NCI-H187 (cell line): ENCODE measurements at regions not wholly inside any gene's neighbourhood (a gene's known extent, or its start where the extent isn't known, plus 50 kb on each side); places are given as distances from the start of the nearest gene placed in this dataset.
"Not testable (repeated sequence)": the region's sequence is repeated elsewhere in the genome, so short reads cannot be mapped to it uniquely, and the experiment has no call there.

Experiments used
- DNase-seq, 2 experiments: peaks; one replicate each; lab custom pipeline; 2025; lab: John Stamatoyannopoulos, UW

DNA sequence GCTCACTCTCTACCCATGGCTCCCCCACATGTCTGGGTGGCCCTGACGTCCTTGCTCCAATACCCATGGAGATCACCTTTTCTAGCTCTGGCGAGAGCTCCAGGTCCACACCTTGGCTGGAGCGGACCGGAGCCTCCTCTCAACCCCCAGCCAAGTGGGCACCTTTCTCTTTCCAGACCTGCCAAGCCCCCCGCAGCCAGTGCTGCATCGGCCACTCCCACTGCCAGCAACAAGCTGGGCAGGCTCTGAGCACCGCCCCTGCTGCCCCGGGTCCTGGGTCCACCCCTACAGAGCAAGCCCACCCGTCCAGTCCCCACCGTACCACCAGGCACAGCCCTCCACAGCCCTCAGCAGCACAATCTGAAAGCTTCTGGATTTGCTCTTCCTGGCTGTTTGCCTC, 98.2 kb upstream of the C14orf180 start:
- no peak for DNase-seq

DNA sequence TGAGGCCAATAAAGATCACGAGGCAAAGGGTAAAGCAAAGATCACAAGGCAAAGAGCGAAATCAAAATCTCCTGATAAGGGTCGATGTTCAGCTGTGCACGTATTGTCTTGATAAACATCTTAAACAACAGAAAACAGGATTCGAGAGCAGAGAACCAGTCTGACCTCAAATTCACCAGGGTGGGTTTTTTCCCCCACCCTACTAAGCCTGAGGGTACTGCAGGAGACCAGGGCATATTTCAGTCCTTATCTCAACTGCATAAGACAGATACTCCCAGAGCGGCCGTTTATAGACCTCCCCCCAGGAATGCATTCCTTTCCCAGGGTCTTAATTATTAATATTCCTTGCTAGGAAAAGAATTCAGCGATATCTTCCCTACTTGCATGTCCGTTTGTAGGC, 97.5 kb upstream of the C14orf180 start:
- not testable (repeated sequence) for DNase-seq

DNA sequence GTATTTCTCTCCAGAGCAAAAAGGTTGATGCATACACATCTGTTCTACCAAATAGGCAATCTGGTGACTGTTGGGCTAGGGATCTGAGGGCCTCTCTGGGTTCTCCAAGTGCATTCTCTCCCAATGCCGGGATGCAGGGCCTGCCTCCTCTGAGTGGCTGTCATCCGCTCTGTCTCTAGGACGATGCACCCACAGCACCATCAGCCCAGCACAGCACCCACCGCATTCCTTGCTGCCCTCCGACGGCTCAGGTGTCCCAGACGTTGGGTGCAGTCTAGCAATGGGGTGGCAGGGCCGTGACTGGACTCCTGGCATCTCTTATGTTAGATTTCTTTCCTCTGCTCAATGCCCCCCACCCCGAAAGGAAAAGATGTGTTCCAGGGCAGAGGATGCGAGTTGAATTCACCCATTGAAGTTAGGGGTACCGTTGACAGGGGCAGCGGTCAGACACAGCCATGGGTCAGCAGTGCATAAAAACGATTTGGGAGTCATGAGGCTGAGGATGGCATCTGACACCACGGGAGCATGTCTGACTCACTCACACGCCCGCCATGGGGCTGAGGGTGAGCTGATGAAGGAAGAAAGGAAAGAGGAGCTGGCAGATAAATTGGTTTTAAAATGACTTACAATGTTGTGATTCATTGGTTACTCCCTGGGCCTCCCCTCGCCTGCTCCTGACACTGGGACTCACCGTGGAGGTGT, 93.2 kb upstream of the C14orf180 start:
- DNase-seq, result no peak

DNA sequence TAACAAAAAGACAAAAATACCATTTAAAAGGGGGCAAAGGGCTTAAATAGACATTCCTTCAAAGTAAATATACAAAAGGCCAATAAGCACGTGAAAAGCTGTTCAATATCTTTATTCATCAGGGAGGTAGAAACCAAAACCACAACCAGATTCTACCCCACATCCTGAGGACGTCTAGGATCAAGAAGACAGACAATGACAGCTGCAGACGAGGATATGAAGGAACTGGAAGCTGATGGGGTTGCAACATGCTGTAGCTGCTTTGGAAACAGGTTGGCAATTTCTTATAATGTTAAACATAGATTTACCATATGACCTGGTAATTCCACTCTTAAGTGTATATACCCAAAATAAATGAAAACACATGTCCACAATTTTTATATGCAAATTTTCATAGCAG, 85.1 kb upstream of the C14orf180 start:
- DNase-seq, result no peak

DNA sequence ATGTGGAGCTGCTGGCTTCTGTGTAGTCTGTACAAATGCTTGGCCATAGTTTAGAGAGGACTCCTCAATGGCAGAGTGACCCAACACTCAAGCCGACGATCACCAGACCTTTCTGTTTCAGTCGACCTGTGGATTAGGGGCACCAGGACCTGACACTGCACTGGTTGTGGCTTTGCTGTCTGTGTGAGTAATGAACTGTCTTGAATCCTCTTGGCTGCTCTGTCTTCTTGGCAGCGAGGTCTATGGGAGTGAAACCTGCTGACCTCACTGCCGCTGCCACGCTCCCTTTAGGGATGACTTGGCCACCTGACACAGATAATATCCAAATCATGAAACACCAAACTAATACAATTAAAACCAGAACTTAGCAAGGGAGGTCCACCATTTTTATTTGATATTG, 83.5 kb upstream of the C14orf180 start:
- DNase-seq, result no peak

DNA sequence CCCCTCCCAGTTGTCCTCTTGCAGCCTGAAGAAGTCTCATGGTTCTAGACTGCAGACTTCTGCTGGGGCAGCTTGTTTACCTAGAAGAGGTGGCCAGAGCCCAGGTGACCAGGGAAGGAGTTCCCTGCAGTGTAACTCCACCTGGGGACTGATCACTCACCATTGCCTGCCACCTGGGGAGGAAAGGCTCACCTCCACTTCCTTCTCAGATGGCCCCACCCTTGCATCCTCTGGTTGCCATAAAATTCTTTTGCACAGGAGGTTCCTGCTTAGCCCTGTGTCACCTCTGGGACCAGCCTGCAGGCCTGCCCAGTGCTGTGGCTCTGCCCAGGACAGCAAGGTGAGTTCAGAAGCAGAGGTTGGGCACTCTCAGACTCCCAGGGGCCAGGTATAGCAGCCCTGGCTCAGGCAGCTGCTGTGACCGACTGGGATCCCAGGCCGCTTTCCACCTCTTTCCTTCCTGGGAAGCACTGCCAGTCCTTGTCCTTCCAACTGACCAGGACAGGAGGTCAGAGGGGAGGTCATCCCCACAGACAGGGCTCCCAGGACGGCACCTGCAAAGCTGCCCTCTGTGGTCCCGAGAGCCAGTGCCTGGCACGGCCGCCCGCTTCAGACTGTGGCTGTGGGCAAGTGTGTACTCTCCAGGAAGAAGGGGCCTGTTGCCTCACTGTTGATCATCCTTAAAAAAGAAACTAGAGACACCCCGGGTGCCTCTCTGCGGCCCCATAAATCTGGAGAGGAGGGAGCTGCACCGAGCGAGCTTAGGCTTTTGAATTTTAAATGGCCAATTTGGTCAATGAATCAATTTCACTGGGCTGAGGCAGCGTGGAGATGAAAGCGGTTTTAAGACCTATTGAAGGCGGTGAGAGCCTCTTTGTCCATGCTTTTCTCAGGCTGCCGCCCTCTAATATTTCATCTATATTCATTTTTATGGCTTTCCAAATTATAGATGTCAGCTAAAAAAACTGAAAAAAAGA, 79.5 kb upstream of the C14orf180 start:
- no peak for DNase-seq

DNA sequence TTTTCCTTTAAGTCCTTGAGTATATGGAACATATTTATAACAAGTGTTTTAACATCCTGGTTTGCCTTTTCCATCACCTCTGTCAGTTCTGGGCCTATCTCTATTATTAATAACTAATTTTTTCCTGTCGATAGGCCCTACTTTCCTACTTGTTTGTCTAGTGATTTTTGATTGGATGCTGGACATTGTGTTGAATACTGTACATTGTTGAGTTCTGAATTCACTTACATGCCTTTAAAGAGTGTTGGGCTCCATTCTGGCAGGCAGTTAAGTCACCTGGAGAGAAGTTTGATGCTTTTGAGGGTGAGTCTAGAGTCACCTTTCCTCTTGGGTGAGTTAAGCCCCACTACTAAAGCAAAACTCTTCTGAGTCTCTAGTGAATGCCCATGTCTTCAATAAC, 77.5 kb upstream of the C14orf180 start:
- DNase-seq, result no peak

DNA sequence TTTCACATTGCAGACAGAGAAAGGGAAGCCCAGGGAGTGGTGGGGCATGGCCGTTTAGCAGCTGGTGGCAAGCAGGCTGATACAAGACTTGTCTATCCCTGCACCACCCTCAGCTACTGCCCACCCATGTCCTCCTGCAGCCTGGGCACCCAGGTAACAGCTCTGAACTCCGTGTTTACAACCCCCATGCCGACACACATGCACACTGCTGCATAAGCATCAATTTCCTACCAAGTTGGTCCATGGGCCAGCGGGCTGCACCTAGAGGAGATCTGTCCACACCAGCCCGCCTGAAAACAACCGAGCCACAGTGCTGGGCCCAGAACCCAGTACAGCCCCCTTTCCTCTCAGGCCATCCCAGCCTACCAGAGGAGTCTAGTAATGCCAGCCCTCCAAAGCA, 75.9 kb upstream of the C14orf180 start:
- DNase-seq, result no peak

DNA sequence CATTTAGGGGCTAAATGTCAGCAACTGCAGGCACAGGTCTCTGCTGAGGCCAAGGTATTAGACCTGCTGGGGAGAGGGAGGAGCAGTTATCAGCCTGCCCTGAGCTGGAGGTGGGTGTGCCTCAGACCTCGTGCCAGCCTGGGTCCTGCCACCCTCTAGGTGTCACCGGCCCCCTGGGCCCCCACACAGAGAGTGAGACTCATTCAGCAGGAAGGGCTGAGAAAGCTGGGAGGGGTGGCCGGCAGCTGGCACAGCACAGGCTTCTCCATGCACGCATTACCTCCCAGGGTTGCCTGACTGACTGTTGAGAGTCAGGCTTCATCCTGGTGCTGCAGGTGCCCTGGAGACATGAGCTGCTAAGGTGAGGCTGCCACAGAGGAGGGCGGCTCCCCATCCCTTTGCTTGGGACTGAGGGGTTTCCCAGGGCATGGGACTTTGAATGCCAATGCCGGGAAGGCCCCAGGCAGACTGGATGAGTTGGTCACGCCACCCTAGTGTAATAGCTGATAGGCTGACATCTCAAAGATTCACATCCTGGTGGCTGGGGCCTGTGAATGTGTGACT, 75.3 kb upstream of the C14orf180 start:
- DNase-seq, result no peak

DNA sequence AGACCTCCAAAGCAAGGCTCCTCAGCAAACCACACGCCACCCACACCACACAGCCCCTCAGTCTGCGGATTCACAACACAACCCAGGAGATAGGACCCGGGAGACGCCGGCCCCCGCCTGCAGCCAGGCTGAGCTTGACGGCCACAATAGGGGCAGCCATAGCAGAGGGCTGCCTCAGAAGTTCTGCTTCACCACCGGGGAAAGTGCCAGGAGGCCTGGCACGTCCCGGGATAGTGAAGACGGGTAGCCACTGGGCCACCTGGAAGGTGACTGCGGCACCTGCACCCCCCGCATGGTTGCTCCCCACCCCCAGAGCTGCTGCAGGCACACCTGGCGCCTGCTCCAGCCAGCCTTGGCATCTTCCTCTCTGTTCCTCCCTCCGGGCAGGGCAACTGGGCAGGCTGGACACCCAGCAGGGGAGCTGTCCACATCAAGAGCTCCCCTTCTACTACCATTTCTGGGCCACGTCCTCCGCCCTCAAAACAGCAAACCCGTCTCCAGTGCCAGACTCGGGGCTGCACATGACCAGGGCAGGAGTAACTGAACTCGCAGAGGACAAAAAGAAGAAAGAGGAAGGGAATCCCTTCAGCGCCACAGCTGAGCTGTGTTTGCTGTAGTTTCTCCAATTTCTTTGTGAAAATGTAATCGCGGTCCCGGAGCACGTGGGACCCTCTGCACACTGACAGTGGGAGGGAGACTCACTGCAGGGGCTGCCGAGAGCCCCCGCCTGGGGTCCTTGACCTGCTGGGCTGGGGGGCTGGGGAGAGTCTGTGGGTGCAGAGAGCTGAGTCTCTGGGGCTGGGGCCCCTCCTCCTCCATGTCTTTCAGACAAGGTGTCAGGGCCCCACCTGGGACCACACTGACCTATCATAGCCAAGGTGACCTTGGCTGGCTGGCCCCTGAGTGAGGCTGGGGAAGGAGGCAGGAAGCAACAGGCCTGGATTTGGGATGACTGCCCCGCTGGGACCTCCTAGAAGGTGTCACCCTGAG, 74.2 kb upstream of the C14orf180 start:
- DNase-seq, result no peak

DNA sequence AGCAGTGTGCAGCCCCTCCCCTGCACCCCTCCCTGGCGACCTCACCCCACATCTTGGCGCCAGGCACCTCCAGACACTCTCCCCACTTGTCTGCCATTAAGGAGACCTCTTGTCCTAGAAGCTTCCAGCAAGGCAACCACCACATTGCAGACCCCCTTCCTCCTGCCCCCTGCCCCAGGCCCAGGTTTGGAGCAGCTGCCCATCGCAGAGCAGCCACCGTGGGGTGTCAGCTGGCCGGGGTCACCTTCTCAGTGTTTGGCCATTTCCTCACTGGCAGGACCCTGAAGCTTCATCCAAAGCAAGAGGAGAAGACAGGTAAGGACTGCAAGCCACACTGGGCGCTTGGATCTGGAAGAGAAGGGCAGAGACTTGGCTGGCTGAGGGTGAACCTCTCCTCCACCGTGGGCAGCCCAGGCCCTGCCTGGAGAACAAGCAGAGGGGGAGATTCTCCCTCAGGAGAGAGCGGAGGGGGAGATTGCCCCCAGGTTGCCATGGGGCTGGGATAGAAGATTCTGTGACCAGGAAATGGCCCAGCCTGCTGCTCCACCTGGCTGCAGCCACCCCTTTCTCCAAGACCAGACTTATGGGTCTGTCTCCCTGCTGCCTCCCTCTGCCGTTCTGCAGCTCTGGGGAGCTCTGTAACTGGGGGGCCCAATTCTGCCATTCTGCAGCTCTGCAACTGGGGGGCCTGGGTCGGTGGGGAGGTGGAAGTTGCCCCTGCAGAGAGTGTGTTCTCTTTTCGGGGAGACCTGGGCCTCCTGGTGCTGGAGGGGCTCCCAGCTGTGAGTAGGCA, 72.9 kb upstream of the C14orf180 start:
- DNase-seq, result no peak

DNA sequence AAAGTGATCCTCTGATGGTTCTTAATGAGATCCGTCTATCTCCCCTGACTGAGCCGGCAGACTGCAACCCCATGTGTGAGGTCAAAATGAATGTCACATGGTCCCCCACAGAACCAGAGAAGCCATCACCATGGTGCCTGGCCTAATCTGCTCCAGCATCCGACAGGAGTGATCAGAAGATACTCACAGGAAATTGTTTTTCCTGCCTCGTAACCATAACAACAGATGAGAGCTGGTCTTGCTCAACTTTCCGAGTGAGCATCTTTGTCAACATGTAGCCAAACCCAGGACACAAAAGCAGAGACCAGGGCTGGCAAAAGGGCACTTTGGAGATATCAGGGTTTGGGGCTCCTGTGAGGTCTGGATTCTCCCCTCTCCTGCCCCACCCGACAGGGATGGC, 72.1 kb upstream of the C14orf180 start:
- no peak for DNase-seq

DNA sequence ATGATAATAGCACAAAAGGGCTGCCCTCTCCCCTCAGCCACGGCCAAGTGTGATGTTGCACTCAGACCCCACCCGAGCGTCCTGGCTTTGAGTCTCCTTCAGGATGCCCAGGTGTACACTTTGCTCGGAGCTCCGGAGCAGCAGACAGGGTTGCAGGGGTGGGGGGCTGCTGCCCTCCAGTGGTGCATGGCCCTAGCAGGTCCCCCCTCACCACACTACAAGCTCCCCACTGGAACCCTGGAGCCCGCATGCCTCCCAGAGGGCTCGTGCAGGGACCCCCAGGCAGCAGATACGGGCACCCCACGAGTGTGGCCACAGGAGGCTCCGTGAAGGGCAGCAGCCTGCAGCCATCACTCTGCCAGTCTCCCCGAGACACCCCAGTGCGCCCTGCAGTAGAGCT, 69.9 kb upstream of the C14orf180 start:
- DNase-seq, result no peak

DNA sequence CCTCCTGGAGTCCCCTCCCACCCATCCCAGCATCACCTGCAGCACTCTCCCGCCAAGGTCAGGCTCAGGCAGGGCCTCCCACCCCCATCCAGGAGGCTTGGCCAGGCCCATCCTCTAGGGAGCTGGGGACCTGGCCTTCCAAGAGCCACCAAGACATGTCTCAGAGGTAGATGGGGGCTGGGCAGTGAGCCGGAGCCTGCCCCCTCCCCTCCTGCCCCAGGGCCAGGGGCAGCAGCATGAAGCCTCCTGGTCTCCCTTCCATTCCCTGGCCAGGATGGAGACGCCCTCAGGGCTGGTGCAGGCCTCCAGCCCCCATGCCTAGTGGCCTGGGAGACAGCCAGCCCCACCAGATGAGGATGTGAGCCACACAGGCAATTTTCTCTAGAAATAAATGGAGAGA, 69.3 kb upstream of the C14orf180 start:
- no peak for DNase-seq

DNA sequence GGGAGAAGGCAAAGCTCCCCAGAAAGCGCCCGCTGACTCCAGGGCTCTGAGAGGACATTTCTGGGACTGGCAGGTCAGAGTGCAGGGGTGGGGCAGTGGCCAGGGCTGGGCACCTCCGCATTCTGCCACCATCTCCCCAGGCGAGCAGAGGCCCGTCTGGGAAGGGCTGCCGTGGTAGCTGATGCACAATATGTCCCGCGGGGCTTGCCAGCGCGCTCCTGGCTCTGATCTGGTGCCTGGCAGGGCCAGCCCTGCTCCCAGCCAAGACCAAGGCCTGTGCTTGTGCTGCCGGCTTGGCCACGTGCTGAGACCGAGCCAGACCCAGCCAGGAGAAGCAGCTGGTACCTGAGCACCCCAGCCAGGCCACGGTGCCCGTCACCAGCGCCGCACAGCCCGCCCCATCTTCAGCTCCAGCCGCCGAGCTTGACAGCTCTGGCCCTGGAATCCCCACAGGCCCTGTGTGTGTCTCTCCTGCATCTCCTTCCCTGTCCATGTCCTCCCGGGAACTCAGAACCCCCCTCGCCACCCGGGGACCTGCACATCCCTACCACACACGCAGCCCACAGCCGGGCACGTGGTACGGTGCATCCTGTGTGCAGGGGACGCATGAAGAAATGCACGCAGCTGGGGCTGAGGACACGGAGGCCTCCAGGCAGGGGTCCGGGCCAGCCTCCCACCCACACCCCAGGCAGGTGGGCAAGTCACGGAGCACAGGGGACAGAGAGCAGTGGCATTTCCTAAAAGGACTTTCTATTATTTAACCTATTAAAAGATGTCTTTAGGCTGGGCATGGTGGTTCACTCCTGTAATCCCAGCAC, 68.6 kb upstream of the C14orf180 start:
- no peak for DNase-seq

DNA sequence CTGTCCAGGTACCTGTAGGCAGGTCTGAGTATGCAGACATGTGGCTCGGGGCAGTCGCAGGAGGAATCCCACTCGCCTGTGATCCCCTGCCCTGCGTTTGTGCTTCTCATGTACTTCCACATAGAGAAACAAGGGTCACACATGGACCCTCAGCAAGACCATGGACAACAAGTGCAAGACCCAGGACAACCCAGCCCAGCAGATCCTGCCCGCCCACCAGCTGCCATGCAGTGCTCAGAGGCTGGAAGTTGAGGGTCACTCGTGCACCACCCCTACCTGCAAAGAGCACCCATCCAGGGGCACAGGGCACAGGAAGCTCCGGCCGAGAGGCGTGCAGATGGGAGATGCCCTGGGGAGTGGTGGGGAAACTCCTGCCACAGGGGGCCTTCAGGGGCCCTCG, 67.5 kb upstream of the C14orf180 start:
- DNase-seq, result no peak

DNA sequence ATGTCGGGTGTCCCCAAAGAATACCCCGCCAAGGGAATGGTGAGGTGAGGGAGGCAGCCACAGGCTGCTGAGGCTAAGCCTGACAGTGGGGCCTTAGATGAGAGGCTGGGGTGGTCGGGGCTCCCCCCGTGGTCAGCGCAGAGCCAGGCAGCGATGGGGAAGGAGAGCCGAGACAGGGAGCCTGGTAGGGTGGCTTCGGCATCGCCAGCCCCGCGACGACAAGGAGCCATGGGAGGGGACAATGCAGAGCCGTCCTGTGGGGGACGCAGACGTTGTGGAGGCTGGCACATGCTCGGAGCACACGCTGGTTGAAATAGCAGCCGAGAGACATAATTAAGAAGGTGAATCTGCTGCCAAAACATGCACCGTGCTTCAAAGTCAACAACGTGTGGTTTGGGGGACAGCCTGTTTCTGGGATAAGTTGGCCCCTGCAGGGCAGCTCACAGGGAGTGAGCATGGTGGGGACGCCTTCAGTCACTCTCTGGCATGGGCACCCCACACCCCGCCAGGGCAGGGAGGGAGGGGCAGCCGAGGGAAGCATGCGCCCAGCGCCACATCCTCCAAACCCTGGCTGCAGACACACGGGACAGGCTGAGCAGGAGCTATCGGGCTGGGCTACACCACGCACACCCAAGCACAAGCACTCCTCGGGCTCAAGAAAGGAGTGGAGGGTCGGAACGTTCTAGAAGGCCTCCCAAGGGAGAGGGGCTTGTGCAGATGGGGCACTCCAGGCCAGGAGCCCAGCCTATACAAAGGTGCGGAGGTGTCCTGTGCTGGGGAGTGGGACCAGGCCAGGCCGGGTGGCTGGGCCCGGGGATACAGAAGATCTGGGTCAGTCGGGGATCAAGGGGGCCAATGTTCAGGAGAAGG, 66.6 kb upstream of the C14orf180 start:
- DNase-seq, result no peak

DNA sequence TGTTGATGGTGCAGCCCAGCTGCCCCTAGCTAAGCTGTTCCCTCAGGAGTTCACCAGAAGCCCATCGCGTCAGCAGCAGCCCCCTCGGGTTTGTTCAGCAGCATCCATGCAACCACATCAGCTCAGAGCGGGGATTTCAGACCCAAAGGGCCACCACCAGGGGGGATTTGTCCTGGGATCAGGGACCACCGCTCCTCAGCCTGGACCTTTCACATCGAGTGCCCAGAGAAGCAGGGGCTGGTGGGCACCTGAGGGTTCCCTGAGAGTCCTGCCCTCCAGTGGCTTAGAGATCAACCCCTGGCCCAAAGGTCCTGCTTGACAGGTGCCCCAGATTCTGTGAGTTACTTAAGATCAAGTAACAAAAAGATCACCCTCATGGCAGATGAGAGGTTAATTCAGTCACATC, 65.9 kb upstream of the C14orf180 start:
- DNase-seq, result no peak
